ENCODE measurements at regions not wholly inside any gene's neighbourhood (a gene's known extent, or its start where the extent isn't known, plus 50 kb on each side); places are given as distances from the start of the nearest gene placed in this dataset.

DNA sequence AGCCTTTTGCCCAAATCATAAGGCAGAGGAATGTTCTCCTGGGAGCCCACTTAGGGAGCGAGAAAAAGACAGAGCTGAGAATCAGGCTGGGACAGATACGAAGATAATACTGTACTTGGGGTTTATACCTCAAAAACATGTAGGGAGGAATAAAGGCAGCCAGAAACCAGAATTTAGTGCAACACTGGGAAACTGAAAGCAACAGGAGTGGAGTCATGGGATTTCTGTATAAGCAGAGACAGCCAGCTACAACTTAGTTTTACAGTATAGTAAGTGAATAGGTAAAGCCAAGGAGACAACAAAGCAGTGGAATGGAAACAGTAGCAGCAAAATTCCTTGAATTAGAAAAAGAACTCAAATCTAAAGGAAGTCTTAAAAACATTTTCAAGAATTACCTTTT lies 413.2 kb downstream of the FAT4 start:
- Histone ChIP-seq H3K36me3 (no peaks in the 10 kb centered on the region), H3K9me3 (no peaks in the 10 kb centered on the region), H3K27ac (no peak overlapping the region), H3K4me3 (no peak overlapping the region), H3K4me1 (no peaks in the 10 kb centered on the region), H3K27me3 (no peaks in the 10 kb centered on the region)
- intact Hi-C loops (cut with DNase I): no loop called here
- no peak for TF ChIP-seq CTCF (IDR thresholded peaks at IDR 0.05)
- TF ChIP-seq POLR2A (IDR thresholded peaks at IDR 0.05): no peak
- TF ChIP-seq POLR2AphosphoS5 (IDR thresholded peaks at IDR 0.05; ENCODE audit: insufficient read depth in 1 of 2, low read depth in 1 of 2): no peak
- DNase-seq (ENCODE audit: extremely low spot score in 2 of 2): no peak

DNA sequence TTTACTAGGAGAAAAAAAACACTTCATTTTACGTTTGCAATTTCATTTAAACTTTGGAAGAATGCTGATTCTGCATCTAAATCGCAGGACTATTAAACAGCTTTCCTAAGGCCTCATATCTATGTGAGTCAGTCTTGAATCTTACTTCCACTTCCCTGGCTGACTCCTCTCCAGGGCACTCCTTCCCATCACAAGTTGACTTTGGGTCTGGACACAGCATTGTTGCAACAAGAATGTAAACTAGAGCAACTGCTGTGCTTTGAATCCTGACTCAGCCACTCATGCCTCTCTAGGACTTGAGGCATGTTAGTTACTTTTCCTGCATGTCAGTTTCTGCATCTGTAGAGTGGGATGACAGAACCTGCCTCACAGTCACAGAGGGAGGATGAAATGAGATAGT lies 413.8 kb downstream of the FAT4 start:
- Histone ChIP-seq H3K27me3 (no peaks in the 10 kb centered on the region), H3K27ac (no peak overlapping the region), H3K36me3 (no peaks in the 10 kb centered on the region), H3K4me3 (no peak overlapping the region), H3K9me3 (no peaks in the 10 kb centered on the region), H3K4me1 (no peaks in the 10 kb centered on the region)
- DNase-seq (ENCODE audit: extremely low spot score in 2 of 2): no peak
- intact Hi-C loops (cut with DNase I): no loop called here
- no peak for TF ChIP-seq POLR2AphosphoS5 (IDR thresholded peaks at IDR 0.05; ENCODE audit: insufficient read depth in 1 of 2, low read depth in 1 of 2)
- TF ChIP-seq CTCF (IDR thresholded peaks at IDR 0.05): no peak
- no peak for TF ChIP-seq POLR2A (IDR thresholded peaks at IDR 0.05)

DNA sequence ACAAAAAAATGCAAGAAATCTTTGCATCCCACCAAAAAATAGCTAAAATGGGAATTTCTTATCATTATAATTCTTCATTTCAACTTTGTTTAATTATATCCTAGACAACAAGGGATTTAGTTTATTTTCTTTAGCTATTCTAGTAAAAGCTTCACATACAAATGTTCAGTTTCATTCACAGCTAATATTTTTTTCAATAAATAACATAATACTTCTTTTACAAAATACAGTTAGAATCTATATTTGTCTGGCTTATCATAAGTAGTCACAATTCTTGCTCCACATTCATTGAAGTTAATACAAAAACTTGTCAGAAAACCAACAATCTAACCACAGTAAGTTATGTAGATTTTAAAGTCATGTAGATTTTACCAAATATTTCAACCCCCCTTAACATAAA lies 414.4 kb downstream of the FAT4 start:
- no peak for TF ChIP-seq CTCF (IDR thresholded peaks at IDR 0.05)
- TF ChIP-seq POLR2AphosphoS5 (IDR thresholded peaks at IDR 0.05; ENCODE audit: insufficient read depth in 1 of 2, low read depth in 1 of 2): no peak
- TF ChIP-seq POLR2A (IDR thresholded peaks at IDR 0.05): no peak
- DNase-seq (ENCODE audit: extremely low spot score in 2 of 2): no peak
- no peak overlapping the region for H3K4me3 ChIP-seq
- H3K9me3 ChIP-seq: no peaks in the 10 kb centered on the region
- H3K27me3 ChIP-seq: no peaks in the 10 kb centered on the region
- no peaks in the 10 kb centered on the region for H3K4me1 ChIP-seq
- no peaks in the 10 kb centered on the region for H3K36me3 ChIP-seq
- intact Hi-C loops (cut with DNase I): no loop called here
- no peak overlapping the region for H3K27ac ChIP-seq

DNA sequence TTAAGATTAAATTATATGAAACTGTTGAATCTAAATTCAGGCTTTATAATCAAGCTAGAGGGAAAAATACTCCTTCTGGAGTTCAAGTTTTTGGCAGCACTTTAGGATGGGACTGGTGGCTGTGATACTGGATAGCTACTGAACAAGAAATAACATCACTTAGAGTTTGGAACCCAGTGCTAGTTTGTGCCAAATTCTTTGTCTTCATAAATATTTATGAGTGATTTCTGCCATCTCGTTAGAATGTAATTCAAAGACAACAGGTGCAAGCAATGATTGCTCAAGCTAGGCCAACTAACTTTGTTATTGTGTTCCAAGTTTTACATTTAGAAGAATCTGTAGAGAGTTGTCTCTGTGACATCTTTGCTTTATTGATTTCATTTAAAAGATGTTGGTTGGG lies 417.9 kb downstream of the FAT4 start:
- intact Hi-C loops (cut with DNase I): loop anchor here (10.0 kb wide), 1 partner anchor 418 kb away; the partner anchor contains the start of gene FAT4
- H3K36me3 ChIP-seq: no peaks in the 10 kb centered on the region
- H3K4me1 ChIP-seq: peaks cover 6% of the 10 kb centered on the region
- no peaks in the 10 kb centered on the region for H3K9me3 ChIP-seq
- no peak for DNase-seq (ENCODE audit: extremely low spot score in 2 of 2)
- no peak overlapping the region for H3K4me3 ChIP-seq
- no peaks in the 10 kb centered on the region for H3K27me3 ChIP-seq
- TF ChIP-seq CTCF (IDR thresholded peaks at IDR 0.05) (no peak), POLR2AphosphoS5 (IDR thresholded peaks at IDR 0.05; ENCODE audit: insufficient read depth in 1 of 2, low read depth in 1 of 2) (no peak), POLR2A (IDR thresholded peaks at IDR 0.05) (no peak)
- no peak overlapping the region for H3K27ac ChIP-seq

GRCh38 chr4:125734504-125734903 lies 419.7 kb downstream of the FAT4 start:
- Histone ChIP-seq H3K36me3 (no peaks in the 10 kb centered on the region), H3K27me3 (no peaks in the 10 kb centered on the region), H3K9me3 (no peaks in the 10 kb centered on the region), H3K4me3 (no peak overlapping the region), H3K27ac (no peak overlapping the region), H3K4me1 (peaks cover 6% of the 10 kb centered on the region)
- intact Hi-C loops (cut with DNase I): loop anchor here (10.0 kb wide), 1 partner anchor 420 kb away; the partner anchor contains the start of gene FAT4
- DNase-seq (ENCODE audit: extremely low spot score in 2 of 2): no peak
- TF ChIP-seq POLR2AphosphoS5 (IDR thresholded peaks at IDR 0.05; ENCODE audit: insufficient read depth in 1 of 2, low read depth in 1 of 2): no peak
- TF ChIP-seq POLR2A (IDR thresholded peaks at IDR 0.05): no peak
- TF ChIP-seq CTCF (IDR thresholded peaks at IDR 0.05): no peak
